CD4-positive, alpha-beta T cell treated with Interleukin-4 for 1 hour (primary cell): ENCODE measurements at regions not wholly inside any gene's neighbourhood (a gene's known extent, or its start where the extent isn't known, plus 50 kb on each side); places are given as distances from the start of the nearest gene placed in this dataset.
"Not testable (repeated sequence)": the region's sequence is repeated elsewhere in the genome, so short reads cannot be mapped to it uniquely, and the experiment has no call there.

Source experiments
- DNase-seq, 2 donors: peaks; one replicate each; pipeline ENCODE4 v3.0.0-alpha.2; 2020 to 2022

GRCh38 chr16:31703526-31704128, 170.0 kb upstream of the ZNF267 start:
- no peak for DNase-seq

GRCh38 chr16:31704138-31704537, 169.5 kb upstream of the ZNF267 start:
- DNase-seq = no peak

- DNase-seq = no peak
These were observed 168.2 kb upstream of the ZNF267 start for GRCh38 chr16:31705371-31705770.

- no peak for DNase-seq
These were observed 167.3 kb upstream of the ZNF267 start for GRCh38 chr16:31706318-31706717.

GRCh38 chr16:31706925-31707324, 166.7 kb upstream of the ZNF267 start:
- DNase-seq = no peak

- no peak for DNase-seq
These were observed 165.8 kb upstream of the ZNF267 start for GRCh38 chr16:31707743-31708335.

GRCh38 chr16:31708348-31708747, 165.3 kb upstream of the ZNF267 start:
- no peak for DNase-seq

GRCh38 chr16:31709181-31709580, 164.4 kb upstream of the ZNF267 start:
- DNase-seq = no peak

GRCh38 chr16:31710134-31710533, 163.5 kb upstream of the ZNF267 start:
- DNase-seq = no peak

GRCh38 chr16:31710880-31711279, 162.7 kb upstream of the ZNF267 start:
- no peak for DNase-seq

- DNase-seq = no peak
These were observed 162.2 kb upstream of the ZNF267 start for GRCh38 chr16:31711344-31711845.

- DNase-seq = no peak
These were observed 161.5 kb upstream of the ZNF267 start for GRCh38 chr16:31712064-31712540.

GRCh38 chr16:31713071-31713944, 160.3 kb upstream of the ZNF267 start:
- peak; percentile 95 for DNase-seq

- DNase-seq = no peak
These were observed 159.4 kb upstream of the ZNF267 start for GRCh38 chr16:31713945-31714902.

- DNase-seq = no peak
These were observed 158.6 kb upstream of the ZNF267 start for GRCh38 chr16:31714903-31715504.

GRCh38 chr16:31715915-31716314, 157.7 kb upstream of the ZNF267 start:
- DNase-seq = no peak

GRCh38 chr16:31718998-31719397, 154.6 kb upstream of the ZNF267 start:
- no peak for DNase-seq

- no peak for DNase-seq
These were observed 146.1 kb upstream of the ZNF267 start for GRCh38 chr16:31727553-31727952.

- DNase-seq = no peak
These were observed 139.3 kb upstream of the ZNF267 start for GRCh38 chr16:31734265-31734664.

- not testable (repeated sequence) for DNase-seq
These were observed 128.5 kb upstream of the ZNF267 start for GRCh38 chr16:31745098-31745497.

GRCh38 chr16:31745900-31746299, 127.7 kb upstream of the ZNF267 start:
- no peak for DNase-seq

GRCh38 chr16:31754998-31755615, 118.5 kb upstream of the ZNF267 start:
- no peak for DNase-seq
